ENCODE measurements at regions not wholly inside any gene's neighbourhood (a gene's known extent, or its start where the extent isn't known, plus 50 kb on each side); places are given as distances from the start of the nearest gene placed in this dataset.
"Not testable (repeated sequence)": the region's sequence is repeated elsewhere in the genome, so short reads cannot be mapped to it uniquely, and the experiment has no call there.

DNA sequence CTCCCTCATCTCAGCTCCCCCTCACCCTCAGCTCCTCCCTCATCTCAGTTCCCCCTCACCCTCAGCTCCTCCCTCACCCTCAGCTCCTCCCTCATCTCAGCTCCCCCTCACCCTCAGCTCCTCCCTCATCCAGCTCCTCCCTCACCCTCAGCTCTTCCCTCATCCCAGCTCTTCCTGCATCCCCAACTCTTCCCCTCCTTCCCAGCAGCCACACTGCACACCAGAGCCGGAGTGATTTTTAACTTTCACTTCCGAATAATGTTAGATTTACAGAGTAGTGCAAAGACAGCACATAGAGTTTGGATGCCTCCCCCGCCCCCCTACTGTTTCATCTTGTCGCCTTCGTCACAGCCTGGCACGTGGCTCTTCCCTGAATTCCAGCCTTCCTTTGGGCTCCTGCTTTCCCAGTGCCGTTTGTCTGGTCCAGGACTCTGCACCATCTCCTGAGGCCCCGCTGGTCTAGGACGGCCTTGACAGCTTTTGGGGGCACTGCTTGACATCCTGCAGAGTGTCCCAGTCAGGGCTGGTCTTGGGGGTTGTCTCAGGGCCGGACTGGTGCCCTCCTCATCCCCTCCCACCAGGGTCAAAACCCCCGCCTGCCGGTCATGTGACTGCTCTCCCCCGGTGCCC, 110.2 kb downstream of the FAM53A start:
- peak in 4 of 10 donors; percentile 3 to 67 (median 55) for DNase-seq

DNA sequence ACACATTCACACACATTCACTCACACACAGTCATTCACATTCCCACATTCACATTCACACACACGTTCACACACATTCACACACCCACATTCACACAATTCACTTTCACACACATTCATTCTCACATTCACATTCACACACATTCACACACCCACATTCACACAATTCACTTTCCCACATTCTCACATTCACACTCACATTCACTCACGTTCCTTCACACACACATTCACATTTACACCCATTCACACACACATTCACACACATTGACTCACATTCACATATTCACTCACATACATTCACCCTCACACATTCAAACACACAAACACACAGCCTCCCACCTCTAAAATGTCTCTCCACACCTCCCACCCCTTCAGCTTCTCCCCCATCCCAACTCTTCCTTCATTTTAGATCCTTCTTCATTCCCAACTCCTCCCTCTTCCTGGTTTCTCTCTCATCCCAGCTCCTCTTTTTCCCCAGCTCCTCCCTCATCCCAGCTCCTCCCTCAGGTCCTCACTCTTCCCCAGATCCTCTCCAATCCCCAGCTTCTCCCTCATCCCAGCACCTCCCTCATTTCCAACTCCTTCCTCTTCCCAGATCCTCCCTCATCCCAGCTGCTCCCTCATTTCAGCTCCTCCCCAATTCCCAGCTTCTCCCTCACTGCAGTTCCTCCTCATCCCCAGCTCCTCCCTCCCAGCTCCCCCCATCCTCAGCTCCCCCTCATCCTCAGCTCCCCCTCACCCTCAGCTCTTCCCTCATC, 111.0 kb downstream of the FAM53A start:
- DNase-seq, result no peak
- intact Hi-C loops (cut with DNase I), result no loop called here

More for the DNA sequence above, 110.2 kb downstream of the FAM53A start:
- intact Hi-C loops (cut with DNase I), result no loop called here

DNA sequence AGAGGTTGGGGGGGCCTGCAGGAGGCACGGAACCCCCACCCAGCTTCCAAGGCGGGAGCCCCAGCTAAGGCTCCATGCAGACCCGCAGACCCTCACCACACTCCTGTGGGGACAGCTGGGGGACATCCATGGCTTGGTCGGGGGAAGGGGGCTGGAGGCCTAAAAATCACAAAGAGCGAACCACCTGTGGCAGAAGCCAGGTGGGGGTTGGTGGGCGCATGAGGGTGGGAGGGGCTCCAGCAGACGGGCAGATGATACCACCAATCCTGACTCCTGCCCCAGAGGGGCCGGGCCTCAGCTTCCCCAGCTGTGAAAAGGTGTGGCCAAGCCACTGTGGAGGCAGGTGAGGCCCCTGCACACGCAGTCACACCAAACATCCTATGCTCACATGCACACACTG, 111.6 kb downstream of the FAM53A start:
- peak in 2 of 10 donors; percentile 59 to 70 for DNase-seq
- intact Hi-C loops (cut with DNase I), result no loop called here

DNA sequence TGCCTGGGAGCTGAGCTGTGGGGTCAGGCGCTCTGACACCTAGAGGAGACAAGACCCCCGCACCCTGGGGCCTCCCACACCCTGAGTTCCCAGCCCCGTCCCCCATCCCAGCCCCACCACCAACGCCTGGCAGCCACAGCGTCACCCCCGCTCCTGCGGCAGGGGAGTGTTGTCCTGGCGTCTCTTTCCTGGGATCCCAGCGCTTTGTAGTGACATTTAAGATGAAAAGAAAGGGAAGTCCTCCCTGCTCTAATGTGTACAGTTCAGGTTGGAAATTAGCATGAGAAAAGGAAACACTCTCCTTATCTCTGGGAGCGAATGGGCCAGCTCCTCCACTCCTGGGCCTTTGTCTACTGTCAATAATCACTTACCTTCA, 112.1 kb downstream of the FAM53A start:
- intact Hi-C loops (cut with DNase I), result no loop called here

DNA sequence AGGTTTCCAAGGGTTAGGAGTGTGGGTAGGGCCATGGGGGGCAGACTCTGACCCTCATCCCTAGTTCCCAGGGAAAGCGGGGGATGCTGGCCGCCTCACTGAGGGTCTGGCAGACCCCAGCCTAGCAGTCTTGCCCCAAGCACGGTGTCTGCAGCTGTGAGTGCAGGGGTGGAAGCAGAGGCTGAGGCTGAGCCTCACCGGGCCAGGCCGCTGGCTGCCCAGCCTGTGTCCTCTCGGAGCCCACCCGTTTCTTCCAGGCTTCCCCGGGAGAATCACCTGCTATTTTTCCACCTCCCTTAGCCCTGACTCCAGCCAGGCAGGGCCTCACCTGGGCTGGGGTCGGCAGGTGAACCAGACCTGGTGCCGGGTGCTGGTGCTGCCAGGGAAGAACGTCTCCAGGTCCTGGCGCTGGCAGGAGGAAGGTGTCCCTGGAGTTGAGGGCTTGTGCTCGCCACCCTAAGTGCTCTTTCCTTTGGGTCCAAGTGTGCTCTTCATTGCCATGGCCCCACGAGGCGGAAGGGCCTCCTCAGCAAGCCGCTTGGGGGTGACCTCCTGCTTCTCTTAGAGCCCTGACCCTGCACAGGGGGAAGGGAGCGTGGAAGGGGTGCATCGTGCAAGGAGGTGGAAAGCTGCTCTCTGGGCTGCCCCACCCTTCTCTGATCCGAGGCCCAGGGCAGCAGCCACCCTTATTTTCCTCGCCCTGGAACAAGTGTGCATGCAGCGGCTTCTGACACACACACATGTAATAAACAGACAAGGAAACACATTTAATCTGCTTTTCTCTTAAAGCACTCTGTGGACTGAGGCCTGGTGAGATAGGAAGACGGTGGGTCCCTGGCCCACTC, 112.7 kb downstream of the FAM53A start:
- intact Hi-C loops (cut with DNase I), result no loop called here
- DNase-seq, result peak in 5 of 10 donors; percentile 4 to 70 (median 35)

More for the DNA sequence above, 112.1 kb downstream of the FAM53A start:
- DNase-seq, result peak in 2 of 10 donors; percentile 28 to 55

GRCh38 chr4:1570291-1571164, 113.6 kb downstream of the FAM53A start:
- intact Hi-C loops (cut with DNase I), result no loop called here
- DNase-seq, result peak in 5 of 10 donors; percentile 1 to 82 (median 58)

- peak in 4 of 10 donors; percentile 4 to 71 (median 40) for DNase-seq
- intact Hi-C loops (cut with DNase I), result no loop called here
These were observed 114.5 kb downstream of the FAM53A start for GRCh38 chr4:1569461-1570151.

DNA sequence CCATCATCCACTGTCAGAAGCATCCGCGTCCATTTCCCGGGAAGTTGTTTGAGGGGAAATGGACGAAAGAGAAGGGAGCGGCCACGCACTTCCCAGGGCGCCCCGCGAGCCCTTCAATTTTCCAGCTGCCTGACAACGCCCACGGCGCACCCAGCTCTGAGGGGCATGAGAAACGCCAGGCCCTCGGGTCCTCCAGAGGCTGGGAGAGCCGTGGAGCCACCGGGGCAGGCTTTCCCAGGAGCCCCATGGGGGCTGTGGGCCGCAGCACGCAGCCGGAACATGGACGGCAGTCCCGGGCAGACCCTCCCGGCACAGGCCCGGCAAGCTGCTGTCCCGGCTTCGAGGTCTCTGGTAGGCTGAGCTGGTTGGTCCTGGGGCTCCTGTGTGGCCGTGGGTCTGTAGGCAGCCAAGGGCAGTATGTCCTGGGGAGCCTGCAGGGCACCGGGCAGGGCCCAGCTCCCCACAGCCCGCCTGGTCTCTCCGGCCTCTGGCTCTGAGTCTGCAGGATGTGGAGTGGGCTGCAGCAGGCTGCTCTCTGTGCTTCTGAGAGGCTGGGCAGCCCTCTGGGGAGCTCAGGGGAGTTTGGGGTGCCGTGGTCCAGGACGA, 115.2 kb downstream of the FAM53A start:
- peak in 5 of 10 donors; percentile 4 to 70 (median 44) for DNase-seq
- intact Hi-C loops (cut with DNase I), result no loop called here

DNA sequence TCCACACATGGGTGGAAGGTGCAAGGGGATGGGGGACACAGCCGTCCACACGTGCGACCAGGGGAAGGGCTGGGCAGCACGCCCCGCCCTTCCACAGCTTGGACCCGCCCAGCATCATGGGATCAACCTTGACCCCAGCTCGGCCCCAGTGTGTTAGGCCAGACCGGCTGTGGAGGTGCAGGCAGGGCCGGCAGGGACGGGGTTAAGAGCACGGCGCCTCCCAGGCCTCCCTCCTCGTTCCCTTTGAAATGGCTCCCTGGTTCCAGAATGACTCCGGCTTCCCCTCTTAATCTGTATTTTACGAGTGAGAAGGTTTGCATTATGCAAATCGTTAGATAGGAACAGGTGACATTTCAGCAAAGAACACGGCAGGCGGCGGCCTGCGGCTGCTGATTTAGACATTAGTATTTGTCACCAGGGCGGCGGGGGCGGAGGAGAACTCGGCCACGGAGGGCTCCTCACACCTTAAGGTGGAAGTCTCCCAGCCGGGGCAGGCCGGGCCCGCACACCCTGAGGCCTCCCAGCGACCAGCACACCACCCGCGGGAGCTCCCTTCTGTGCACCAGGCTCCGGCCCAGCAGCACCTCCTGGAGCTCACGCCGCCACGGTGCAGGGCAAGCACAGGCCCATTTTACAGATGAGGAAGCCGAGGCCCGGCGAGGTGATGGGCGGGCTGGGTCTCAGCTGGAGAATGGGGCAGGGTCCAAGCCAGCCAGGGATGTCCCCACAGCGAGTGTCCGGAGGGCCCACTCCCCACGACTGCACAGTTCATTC, 116.1 kb downstream of the FAM53A start:
- intact Hi-C loops (cut with DNase I), result no loop called here
- DNase-seq, result peak in 5 of 10 donors; percentile 5 to 75 (median 69)

GRCh38 chr4:1567519-1567807, 116.7 kb downstream of the FAM53A start:
- DNase-seq, result peak in 2 of 10 donors; percentile 1 to 68
- intact Hi-C loops (cut with DNase I), result no loop called here

DNA sequence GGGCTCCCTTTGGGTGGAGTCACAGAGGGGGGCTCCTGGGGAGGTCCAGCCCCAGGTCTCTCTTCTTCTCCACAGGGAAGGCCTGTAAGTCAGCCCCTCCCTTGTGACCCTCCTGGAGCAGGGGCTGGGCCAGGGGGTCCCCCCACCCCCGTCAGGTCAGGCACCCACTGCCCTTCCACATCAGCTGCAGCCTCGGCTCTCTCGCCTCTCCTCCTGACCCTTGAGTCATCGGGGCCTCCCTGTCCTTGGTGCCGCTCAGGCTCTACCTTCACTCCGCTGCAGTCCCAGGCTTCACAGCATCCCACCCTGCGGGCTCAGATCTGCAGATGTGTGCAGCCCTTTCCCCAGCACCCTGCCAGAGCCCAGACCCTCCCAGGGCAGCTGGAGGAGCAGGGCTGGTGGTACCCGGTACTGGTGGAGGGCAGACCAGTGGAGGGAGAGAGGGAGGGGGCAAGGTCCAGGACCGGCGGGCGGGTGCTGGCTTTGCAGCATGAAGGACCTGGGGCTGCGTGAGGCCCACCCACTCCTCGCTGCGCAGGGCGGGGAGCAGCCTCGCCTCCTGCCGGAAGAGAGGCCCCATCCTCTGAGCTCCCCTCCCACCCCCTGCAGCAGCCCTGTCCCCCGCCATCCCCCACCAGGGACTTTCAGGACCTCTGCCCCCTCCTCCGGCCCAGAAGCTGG, 117.1 kb downstream of the FAM53A start:
- DNase-seq, result peak in 5 of 10 donors; percentile 0 to 82 (median 47)
- intact Hi-C loops (cut with DNase I), result no loop called here

DNA sequence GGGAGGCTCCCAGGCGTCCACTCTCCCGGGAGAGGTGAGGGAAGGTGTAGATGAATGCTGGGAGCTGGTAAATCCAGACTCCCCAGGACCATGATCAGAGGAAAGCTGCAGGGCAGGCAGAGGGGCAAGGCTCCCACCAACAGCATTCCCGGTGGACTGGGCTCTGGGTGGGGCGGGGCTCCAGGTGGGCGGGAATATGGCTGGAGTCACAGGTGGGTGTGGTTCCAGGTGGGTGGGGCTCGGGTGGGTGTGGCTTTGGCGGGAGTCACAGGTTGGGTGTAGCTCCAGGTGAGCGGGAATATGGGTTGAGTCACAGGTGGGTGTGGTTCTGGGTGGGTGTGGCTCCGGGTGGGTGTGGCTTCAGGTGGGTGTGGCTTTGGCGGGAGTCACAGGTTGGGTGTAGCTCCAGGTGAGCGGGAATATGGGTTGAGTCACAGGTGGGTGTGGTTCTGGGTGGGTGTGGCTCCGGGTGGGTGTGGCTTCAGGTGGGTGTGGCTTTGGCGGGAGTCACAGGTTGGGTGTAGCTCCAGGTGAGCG, 117.7 kb downstream of the FAM53A start:
- intact Hi-C loops (cut with DNase I), result not testable (repeated sequence)
- DNase-seq, result peak in 2 of 10 donors; percentile 4 to 18

DNA sequence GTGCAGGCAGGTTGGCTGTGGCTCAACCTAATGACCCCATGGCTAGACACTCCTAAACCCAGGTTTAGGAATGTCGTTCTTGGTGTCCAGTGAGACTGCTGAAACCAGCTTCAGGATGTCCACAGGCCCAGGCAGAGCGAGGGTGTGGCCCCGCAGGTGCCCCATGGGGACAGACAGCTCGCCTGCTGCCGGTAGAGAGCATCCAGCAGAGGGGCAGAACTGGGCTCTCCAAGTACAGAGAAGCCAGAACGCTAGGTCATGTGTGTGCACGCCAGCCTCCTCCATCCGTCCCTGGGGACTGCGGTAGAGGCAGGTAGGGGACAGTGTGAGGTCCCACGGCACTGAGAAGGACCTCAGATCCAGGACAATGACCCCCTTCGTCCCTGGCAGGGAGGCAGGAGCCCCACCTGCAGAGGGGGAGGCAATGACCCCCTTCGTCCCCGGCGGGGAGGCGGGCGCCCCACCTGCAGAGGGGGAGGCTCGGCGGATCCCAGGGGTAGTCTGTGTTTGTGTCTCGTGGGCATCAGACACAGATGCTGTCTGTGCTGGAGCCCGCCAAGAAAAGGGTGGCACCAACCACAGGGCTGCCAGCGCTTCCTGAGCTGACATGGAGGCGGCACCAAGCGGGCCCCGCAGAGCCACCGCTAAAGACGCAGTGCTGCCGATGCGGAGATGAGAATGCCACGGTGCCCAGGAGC, 118.4 kb downstream of the FAM53A start:
- intact Hi-C loops (cut with DNase I), result no loop called here
- DNase-seq, result peak in 5 of 10 donors; percentile 5 to 80 (median 64)

DNA sequence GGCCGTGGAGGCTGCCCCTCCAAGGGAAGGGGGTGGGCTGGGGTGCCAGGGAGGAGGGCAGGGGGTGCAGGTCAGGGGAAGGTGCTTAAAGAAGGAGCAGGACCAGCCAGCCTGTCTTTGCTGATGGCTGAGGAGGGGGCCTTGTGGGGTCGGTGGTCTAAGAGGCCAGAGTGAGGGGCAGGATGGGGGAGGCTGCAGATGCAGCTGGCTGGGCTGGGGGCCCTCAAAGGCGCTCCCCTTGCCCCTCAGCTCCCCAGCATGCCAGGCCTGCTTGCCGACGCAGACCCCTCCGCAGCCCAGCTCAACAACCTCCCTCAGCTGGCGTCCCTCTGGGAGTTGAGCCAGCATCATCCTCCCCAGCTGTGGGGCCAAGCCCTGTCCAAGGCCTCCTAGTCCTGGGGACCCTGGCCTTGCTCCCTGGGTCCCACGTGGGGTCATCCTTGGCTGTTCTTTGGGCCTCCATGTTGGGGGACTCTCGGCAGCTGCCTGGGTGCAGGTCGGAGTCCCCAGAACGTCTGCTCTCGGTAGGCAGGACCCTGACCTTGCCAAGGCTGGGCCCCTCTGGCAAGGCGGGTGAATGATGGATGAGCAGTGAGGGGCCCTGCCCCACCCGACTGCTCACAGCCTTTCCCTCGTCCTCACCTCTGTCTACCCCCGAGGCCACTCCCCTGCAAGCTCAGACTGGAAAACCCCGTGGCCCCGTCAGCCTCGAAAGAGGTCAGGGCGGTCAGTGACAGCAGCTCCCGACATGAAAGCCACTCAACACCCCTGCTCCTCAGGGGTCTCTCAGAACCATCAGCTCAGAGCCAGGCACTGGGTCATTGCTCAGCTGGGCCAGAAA, 119.4 kb downstream of the FAM53A start:
- intact Hi-C loops (cut with DNase I), result no loop called here
- peak in 3 of 10 donors; percentile 37 to 59 (median 55) for DNase-seq

GRCh38 chr4:1563768-1564485, 120.2 kb downstream of the FAM53A start:
- DNase-seq, result peak in 2 of 10 donors; percentile 62 to 78
- intact Hi-C loops (cut with DNase I), result no loop called here

Data from posterior cingulate gyrus (tissue), 11 donors.